ENCODE measurements at regions not wholly inside any gene's neighbourhood (a gene's known extent, or its start where the extent isn't known, plus 50 kb on each side); places are given as distances from the start of the nearest gene placed in this dataset.
"Not testable (repeated sequence)": the region's sequence is repeated elsewhere in the genome, so short reads cannot be mapped to it uniquely, and the experiment has no call there.

- DNase-seq, result no peak
These were observed 647.7 kb upstream of the FSHR start for GRCh38 chr2:49801898-49802450.

- no peak for DNase-seq
These were observed 644.3 kb upstream of the FSHR start for GRCh38 chr2:49798570-49798969.

GRCh38 chr2:49796266-49796665 is 642.0 kb upstream of the FSHR start:
- DNase-seq, result no peak

DNA sequence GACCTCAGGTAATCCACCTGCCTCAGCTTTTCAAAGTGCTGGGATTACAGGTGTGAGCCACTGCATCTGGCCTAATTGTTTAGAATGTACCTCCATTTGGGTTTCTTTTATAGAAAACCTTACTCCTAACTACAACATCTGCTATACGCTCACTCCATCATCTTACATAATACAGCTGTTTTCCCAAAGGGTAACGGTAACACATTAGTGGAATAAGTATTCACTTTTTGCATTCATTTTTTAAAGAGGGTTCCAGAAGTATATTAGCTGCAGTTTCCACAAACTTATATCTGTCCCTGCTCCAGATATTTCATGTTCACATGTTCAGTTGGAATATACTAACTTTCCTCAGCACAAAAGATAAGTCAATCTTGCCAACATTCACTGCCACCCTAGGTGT is 640.1 kb upstream of the FSHR start:
- DNase-seq, result no peak

- no peak for DNase-seq
These were observed 634.0 kb upstream of the FSHR start for GRCh38 chr2:49788300-49788699.

DNA sequence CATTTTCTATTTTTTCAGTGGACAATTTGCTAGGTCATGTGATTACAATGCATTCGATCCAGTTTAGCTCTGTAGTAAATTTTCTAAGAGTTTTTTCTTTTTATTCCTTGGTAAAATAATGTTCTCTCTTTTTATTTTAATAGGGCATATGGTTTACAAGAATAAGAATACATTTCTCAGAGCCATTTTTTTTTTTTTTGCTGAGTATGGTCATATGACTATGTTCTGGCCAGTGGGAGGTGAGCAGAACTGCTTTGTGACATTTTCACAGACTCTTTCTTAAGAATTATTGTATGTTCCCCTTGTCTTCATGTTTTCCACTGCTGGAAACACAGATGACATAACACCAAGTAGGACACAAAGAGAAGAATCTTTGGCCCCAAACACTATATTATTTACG is 626.6 kb upstream of the FSHR start:
- no peak for DNase-seq

DNA sequence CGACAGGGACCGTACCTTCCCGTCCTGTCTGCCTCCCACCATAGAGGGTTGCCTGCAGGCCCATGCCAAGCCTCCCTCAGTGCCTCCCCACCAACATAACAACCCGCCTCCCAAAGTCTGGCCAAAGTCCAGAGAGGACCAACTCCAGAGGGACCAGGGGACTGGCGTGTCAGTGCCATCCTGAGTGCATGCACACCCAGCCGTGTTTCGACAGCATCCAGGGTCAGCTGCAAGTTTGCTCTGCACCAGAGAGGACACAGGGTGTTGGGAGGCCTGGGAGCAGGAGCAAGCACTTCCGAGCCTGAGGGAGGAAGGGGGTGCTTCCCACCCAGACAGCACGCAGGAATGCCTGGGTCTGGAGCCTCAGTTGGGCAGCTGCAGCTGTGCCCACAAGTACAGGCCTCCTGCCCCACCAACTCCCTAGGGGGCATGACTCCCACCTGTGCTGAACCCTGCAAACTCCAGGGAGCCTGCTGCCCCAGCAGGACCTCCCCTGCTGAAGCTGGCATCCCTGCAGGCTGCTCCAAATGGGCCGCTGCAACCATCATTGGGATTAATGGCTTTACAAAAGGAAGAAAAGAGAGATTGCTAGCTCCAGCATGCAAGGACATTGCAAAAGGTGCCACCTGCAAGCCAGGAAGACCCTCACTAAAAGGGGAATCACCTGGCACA is 618.1 kb upstream of the FSHR start:
- no peak for DNase-seq

GRCh38 chr2:49770919-49771318 is 616.6 kb upstream of the FSHR start:
- no peak for DNase-seq

- DNase-seq, result no peak
These were observed 613.0 kb upstream of the FSHR start for GRCh38 chr2:49767316-49767715.

DNA sequence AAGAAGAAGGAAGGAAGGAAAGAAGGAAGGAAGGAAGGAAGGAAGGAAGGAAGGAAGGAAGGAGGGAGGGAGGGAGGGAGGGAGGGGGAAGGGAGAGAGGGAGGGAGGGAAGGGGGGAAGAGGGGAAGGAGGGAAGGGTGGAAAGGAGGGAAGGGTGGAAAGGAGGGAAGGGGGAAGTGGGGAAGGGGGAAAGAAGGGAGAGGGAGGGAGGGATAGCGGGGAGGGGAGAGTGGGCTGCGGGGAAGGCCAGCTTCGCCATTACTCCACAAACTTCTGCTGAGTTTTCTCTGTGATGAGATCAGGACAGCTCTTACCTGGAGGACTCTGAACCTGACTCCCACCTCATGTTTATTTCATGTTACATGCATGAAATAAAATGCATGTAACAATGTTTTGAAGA is 601.5 kb upstream of the FSHR start:
- no peak for DNase-seq

DNA sequence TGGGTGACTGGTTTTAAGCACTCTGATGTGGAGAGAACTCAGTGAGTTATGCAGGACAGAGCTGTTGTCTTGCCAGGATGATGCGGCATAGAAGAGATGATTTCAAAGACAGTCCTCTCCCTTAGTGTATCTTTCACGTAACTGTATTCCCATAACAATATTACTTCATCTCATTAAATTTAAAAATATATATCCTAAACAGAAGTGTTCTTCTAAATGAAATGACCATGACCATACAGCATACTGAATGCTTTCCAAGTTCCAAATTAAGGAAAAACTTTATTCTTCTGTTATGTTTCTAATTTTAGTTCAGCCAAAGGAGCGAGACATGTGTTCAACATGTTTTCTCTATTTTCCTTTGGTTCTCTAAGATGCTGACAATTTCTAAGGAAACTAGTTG is 600.1 kb upstream of the FSHR start:
- no peak for DNase-seq

DNA sequence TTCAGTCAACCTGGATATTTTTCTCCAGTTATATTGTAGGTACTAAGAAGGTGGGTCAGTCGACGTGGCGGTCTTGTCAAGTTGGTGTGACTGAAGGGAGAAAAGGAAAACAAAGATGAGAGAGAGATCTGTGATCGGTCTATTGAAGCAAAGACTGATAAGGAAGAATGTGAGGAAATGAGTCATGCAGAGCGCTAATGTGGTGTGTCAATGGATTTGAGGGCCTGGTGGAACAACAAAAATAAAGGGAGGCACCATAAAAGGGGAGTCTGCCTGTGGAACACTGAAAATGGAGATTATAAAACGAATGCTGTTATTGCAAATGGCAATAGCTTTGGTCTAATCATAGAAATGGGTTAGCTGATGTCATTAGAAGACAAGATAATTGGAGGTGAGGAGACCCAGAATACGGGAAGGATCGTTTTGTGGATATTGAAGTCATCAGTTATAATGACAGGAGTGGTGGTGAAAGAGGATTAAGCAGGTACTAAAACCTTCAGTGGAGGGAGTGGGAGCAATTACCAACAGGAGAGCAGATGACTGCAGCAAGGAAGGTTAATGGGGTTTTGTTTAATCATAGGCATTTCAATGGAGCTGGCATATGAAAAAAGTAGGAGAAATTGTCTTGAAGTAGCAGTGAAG is 599.1 kb upstream of the FSHR start:
- DNase-seq, result no peak

GRCh38 chr2:49737606-49738005 is 583.3 kb upstream of the FSHR start:
- DNase-seq, result no peak

GRCh38 chr2:49732924-49733323 is 578.6 kb upstream of the FSHR start:
- DNase-seq, result not testable (repeated sequence)

DNA sequence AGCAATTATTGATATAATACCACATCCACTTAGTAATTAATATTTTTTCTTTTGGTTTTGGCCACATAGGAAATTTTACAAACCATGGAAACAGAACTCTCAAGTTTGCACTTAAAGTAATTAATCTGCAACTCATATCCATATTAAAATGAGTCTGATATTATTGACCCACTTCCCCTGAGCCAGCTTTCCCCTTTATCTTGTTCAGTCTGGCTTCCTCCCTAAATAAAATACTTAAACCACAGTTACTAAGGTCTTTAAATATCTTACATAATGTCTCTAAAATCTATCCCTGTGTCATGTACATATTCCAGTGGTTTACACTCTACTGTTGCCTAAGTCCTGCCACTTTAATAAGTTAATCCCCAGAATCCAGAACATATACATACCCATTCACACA is 564.9 kb upstream of the FSHR start:
- DNase-seq, result no peak

DNA sequence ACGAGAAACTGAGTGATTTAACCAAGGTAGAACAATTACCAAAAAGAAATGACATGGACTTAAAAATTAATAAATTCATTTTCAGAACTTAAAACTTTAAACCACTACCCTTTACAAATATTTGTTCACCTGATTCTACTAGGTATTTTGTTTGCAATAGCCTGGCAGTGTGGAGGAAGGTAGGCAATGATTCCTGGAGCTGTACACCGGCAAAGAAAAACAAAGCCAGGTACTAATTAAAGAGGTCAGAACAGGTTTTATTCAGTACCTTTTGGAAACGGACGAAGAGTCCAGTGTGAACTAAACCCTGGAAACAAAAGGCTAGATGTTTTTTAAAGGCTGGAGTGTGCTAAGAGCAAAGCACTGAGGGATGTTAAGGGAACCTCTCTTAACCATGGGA is 561.3 kb upstream of the FSHR start:
- DNase-seq, result peak; percentile 11

DNA sequence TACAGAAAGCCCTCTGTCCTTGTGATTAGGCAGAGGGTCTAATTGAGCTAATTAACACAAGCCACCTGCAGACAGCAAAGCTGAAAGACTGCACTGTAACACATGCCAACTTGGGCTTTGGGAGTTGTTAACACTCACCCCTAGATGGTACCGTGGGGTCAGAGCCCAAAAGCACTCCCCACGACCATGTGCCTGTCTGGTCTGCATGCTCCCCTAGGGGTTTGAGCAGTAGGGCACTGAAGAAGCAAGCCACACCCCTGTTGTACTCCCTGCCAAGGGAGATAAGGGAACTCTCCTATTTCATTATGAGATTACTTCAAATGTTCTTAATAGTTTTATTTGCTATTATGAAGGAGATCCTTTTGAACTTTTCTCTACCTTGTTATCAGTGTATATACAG is 560.1 kb upstream of the FSHR start:
- no peak for DNase-seq

DNA sequence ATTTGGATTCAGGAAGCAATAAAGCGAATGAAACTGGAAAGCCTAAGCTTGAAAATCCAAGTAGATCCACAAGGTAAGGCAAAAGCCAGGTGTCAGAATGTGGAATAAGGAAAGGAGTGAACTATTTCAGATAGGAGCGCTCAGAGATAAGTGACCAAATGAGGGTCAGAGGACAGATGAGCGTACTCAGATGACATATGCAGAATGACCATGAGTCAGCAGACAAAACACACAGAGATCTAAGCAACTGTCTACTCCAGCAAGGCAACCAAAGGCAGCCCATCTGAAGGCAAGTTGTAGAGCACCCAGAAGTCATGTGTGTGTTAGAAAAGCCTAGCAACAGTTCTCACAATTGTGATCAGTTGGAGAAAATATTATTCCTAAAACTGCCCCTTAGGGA is 548.4 kb upstream of the FSHR start:
- DNase-seq, result no peak

GRCh38 chr2:49693961-49694360 is 539.6 kb upstream of the FSHR start:
- no peak for DNase-seq

DNA sequence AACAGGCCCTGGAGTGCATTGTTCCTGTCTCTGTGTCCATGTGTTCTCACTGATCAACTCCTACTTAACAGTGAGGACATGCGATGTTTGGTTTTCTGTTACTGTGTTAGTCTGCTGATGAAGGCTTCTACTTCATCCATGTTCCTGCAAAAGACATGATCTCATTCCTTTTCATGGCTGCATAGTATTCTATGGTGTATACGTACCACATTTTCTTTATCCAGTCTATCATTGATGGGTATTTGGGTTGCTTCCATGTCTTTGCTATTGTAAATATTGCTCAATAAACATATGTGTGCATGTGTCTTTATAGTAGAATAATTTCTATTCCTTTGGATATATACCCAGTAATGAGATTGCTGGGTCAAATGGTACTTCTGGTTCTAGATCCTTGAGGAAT is 537.7 kb upstream of the FSHR start:
- DNase-seq, result not testable (repeated sequence)

DNA sequence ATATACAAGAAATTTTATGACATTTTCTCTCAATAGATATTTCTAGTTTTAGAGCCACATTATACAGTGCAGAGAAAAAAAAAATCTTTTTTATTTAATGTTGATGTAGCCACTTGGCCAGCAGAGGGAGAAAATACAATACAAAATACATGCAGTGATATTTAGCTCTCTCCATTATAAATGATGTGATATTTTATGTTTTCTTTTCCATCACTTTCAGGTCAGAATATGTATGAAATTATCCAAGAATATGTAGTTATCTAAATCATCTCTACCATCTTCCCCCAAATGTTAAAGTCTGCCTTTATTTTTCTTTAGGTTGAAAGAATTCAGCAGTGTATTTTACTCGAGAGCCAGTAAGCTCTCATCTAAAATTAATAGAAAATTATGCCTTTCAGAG is 533.6 kb upstream of the FSHR start:
- peak; percentile 20 for DNase-seq

GRCh38 chr2:49686897-49687442 is 532.7 kb upstream of the FSHR start:
- DNase-seq, result no peak

DNA sequence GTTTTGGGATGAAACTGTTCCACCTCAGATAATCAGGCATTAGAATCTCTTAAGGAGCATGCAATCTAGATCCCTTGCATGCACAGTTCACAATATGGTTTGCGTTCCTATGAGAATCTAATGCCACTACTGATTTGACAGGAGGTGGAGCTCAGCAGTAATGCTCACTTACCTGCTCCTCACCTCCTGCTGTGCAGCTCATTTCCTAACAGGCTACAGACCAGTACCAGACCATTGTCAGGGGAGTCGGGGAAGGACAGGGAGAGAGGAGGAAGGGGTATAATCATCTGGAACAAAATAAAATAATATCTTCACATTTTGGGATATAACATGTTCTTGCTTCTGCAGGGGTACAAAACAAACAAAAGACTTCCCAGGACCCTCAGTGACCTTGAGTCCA is 532.0 kb upstream of the FSHR start:
- DNase-seq, result no peak

DNA sequence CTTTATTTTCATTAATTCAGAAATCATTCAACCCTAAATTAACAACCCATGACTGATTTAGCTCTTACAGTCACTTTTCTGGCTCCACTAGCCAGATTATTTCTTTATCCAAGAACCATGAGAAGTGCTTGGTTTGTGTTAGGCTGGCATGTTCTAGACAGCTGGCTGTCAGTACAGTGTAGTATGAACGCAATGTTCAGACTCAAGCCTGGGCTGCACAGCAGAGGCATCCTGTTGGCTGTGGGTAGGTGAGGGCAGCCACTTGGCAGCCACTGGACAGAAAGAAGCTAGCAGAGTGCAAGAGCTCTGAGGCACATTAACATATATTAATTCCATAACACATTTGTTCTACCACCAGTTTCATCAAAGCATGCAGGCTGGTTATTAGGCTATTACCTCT is 522.9 kb upstream of the FSHR start:
- no peak for DNase-seq

DNA sequence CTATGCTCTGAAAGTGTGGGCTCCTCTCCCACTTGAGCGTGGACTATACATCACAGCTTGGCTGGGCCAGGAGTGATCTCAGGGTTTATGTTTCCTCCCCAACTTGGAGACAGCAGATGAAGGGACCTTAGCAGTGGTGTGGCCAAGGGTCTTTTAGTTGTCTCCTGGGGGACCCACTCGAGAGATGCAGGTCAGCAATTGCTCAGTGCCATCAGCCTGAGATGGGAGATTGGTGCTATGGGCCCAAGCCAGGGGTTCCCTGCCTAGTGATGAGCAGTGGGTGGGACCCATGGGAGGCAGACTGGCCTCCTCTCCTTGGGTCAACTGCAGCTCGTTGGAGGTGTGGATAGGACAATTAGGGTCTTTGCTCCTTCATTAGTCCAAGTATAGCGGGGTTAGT is 510.5 kb upstream of the FSHR start:
- DNase-seq, result no peak
